Inflammatory macrophage (primary cell): ENCODE measurements at regions not wholly inside any gene's neighbourhood (a gene's known extent, or its start where the extent isn't known, plus 50 kb on each side); places are given as distances from the start of the nearest gene placed in this dataset.
"Not testable (repeated sequence)": the region's sequence is repeated elsewhere in the genome, so short reads cannot be mapped to it uniquely, and the experiment has no call there.

Source experiments
- DNase-seq, 2 donors: peaks; one replicate each; pipeline ENCODE4 v3.0.0-alpha.2; 2020 to 2022

DNA sequence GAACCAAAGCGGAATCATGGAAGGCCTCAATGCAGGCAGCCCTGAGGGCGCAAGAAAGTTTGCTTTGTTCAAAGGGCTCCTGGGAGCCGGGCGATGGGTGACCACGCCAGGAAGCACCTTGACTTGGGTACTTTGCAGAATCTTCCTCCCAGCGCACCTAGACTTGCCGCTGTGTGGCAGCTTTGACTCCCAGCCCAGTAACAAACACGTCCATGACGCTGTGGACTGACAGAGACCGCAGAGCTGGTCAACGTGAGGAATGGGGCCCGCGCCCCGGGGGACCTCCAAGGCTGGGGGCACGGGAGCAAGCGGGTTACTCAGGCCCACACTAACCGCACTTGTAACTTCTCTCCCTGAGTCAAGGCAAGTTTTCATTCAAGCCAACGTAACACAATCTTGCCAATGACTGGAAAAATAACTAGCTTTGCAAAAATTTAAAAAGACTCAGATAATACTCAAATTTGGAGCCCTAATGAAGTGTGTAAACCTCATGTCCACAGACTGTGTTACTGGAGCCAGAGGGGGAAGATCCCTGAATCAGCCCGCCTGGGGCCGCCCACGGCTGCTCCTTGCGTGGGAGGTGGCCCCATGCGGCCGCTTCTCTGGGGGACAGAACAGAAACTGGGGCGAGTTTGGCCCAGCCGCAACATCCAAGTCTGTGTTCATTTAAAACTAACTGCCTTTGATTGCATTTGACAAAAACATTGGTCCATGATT lies 130.8 kb downstream of the DNAJB6 start:
- no peak for DNase-seq

DNA sequence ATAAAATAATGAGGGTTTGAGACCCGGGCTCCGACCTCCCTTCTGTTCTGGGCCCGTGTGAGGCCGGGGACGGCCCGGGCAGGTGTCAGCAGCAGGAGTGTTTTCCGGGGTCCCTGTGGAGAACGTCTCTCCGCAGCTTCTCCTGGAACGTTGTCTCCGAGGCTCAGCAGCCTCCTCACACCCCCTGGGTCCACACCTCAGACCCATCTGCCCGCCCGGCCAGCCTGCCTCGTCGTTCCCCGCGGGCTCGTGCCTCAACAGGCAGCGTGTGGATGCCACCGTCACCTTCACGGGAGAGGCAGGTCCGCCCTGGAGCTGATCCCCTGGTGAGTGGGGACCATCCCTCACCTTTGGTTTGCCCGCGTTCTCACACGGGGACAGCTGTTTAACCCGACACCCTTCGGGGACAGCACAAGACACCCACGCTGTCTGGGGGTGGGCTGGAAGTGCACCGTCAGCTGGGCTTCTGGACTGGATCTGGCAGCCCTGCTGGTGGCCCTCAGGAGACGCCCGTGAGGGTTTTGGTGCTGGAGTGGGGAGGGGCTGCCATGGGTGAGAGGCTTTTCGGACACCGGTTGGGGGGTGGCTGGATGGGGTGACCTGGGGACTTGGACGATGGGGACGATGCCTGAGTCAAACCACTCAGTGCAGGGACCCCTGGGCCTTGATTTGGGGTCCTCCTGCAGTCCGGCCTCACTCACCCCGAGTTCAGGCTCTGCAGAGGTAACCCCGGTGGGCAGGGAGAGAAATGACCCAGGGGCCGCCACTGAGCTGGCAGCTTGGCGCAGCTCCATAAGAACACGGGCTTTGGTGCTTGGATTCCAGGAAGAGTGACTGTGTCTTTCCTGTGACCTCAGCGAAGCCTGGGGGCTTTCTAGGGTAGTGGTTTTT lies 131.7 kb downstream of the DNAJB6 start:
- no peak for DNase-seq

DNA sequence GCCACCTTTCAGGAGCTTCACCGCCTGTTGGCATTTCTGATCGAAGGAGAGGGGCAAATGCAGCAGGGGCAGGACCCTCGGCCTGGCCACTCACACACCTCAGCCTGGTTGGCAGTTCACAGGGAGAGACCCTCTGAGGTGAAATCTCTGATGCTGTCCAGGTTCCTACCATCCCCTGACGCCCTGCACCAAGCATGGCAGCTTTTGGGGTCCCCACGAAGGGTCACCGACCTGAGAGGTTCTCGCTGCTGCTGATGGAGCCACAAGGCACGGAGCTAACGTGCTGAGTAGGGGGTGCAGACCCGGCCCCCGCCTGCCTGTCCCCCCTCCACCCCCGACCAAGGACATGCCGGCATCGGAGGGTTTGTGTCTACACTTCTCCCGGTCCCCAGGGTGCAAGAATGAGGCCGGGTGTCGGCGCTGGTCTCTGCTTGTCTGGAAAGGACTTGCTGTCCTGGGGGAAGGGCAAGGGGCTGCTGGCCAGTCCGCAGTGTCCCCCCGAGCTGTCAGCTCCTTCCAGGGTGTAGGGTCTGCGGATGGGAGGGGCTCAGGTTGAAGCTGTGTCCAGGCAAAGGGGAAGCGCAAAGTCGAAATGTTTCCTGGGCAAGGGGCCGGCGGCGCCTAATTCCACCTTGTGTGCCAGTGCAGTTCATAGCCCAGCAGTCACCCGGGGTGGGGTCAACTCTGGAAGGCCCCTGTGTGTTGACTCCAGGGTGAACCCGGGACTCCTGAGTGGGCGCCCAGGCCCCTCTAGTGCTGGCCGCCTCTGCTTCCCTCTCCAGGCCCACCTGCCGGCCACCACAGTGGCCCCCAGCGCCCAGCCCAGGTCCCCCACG lies 132.6 kb downstream of the DNAJB6 start:
- DNase-seq = no peak

DNA sequence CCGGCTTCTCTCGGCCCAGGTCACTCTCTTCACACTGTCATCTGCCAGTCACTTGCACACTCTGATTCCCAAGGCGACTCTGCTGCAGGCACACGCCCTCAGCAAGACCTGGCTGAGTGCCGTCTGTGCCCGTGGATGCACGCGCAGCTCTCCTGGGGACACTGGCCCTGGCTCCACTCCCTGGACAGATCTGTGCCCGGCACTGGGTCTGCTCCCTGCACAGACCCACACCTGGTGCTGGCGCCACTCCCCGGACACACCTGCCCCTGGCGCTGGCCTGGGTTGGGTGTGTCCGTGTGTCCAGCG lies 133.2 kb downstream of the DNAJB6 start:
- no peak for DNase-seq

DNA sequence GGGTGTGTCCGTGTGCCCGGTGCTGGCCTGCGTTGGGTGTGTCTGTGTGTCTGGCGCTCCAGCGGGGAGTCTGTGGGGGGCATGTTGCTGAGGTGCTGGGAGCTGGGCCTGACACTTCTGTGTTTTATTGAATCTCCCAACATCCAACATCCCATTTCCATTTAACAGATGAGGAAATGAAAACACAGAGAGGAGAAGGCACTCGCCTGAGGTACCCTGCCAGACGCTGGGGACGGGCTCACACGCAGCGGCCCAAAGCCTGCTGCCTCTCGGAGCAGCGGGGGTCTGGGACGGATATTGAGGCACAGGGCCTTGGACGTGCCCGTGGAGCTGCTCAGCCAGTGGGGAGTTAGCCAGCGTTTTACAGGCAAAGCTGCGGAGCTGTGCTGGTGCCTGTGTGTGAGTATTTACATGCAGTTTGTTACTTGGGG lies 133.9 kb downstream of the DNAJB6 start:
- DNase-seq = no peak

DNA sequence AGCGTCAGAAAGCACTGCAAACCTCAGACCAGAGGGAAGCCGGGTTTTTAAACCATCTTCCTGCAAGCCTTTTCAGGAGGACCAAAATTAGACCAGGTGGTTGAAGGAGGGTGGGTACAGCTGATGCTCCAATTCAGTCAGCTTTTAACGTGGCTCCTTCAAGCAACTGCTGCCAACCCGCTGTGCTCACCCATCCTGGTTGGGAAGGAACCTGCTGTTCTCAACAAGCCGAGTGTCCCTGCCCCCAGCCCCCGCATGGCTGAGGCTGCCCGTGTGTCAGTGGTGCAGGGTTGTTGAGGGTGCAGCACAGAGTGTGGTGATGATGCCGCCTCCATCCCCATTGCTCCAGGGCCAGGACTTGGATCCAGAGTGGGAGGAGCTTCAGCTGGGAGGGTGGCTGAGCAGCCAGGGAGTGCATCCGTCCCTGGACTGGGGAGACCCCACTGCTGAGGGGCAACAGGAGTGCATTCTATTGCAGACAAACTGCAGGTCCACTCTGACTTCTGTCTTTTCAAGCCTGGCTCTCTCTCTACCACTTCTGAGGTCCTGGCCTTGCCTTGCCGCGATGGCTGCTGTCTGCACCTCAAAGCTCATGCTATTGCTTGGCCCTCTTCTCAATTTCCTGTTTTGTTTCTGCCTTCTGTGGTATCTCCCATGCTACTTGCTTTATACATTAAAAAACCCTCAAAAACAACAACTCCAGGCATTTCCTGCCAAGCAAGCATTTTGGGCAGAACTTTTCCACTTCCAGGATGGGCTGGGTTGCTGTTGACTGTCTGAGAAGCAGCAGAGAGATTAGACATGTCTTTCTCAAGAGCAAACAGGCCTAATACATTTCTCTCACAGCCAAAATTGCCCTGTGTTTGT lies 134.7 kb downstream of the DNAJB6 start:
- DNase-seq = no peak

DNA sequence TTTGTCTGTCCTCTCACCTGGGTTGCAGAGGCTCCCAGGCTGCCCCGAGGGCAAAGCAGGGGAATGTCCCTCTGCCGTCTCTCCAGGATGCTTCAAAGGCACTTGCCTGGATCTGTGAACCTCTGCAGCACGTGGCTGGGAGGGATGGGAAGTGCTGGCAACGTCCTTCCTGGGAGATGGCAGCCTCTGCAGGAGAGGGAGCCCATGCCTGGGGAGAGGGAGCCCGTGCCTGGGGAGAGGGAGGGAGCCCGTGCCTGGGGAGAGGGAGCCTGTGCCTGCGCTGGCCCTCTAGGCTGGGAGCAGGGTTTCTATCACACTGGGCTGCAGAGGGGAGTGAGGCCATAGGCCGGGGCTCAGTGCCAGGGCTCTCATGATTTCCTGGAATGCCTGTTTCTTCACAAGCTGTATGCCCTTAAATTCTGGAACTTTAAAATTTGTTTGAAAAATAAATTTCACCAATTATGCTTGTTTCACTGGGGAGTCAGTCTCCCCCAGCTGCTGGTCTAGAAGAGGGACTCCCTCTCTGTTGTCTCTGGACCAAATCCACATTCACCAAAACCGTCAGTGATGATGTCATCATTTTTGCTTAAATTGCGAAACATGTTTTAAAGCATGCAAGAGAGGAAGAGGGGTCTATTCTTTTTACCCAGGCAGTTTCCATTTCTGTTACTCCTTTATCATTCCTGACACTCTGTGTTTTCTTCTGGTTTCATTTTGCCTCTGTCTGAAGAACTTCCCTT lies 135.7 kb downstream of the DNAJB6 start:
- no peak for DNase-seq

DNA sequence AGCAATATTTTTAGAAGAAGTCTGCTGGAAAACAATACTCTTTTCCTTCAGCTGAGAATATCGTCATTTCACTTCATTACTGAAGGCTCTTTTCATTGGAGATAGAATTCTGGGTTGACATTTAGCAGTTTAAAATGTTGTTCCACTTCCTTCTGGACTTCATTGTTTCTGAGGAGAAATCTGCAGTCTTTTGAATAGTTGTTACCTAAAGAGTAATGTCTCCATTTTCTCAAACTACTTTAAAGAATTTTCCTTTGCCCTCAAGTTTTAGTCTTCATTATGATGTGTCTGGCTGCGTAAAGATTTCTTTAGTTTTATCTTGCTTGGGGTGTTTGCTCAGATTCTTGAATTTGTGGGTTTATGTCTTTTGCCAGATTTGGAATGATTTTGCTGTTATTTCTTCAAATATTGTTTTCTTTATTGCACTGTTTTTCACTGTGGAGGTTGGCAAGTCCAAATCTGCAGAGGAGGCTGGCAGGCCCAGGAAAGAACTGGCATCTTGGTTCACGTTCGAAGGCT lies 136.3 kb downstream of the DNAJB6 start:
- DNase-seq = no peak

DNA sequence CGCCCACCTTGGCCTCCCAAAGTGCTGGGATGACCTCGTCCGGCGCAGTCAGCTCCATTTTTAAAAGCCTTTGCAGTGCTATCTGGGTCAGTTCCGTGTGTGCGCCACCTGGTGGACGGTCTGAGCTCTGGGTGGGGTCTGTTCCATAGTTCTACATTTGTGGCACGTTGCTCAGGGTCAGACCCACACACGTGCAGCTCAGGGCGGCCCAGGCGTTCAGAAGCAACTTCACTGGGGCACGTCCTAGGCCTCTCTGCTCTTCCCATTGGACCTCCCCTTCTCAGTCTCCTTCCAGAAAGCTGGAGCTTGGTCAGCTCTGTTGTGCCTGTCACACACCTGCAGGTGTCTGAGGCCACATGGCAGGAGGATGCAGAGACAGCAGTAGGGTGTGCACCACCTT lies 137.9 kb downstream of the DNAJB6 start:
- peak in 1 of 2 donors; percentile 3 for DNase-seq

DNA sequence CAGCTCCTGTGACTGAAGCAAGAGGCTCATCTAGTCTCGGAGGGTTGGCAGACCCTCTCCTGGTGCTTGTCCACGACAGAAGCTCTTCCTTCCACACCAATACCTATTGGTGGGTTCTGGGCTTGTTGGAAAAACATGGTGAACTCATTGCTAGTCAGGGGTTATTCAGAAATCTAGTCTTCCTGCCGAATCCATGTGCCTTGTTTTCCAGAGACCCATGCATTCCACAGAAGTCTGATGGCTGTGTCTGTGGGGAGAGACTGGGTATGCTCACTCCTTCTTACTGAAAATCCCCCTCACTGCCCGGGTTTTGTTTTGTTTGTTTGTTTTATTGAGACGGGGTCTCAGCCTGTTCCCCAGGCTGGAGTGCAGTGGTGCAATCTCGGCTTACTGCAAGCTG lies 138.3 kb downstream of the DNAJB6 start:
- no peak for DNase-seq

DNA sequence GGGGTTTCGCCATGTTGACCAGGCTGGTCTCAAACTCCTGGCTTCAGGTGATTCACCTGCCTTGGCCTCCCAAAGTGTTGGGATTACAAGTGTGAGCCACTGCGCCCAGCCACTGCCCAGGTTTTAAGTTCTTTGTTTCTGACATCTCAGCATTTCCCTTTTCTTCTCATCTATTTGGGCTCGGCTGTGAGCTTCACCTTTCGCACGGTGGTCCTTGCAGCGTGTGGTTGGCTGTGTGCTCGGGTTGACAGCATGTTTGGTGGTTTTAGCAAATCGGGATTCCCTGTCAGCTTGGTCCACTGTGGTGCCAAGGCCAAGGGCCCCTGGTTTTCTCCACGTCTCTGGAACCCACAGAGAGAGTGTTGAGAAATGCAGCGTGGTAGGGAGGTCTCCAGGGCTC lies 138.8 kb downstream of the DNAJB6 start:
- no peak for DNase-seq

DNA sequence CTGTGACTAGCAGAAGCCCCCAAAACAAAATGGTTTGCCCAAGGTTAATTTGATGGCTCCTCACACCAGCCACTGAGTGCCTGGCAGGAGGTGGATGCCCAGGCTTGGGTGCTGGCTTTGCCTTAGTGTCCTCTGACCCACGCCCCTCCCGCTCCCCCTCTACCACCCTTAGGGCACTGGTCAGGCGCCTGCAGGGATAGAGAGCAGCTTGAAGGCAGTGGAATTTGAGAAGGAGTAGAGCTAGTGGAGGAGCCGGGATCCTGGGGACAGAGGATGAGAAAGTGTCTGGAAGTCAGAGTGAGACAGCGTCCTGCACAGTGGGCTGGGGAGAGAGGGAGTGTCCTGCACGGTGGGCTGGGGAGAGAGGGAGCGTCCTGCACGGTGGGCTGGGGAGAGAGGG lies 139.4 kb downstream of the DNAJB6 start:
- DNase-seq = no peak

DNA sequence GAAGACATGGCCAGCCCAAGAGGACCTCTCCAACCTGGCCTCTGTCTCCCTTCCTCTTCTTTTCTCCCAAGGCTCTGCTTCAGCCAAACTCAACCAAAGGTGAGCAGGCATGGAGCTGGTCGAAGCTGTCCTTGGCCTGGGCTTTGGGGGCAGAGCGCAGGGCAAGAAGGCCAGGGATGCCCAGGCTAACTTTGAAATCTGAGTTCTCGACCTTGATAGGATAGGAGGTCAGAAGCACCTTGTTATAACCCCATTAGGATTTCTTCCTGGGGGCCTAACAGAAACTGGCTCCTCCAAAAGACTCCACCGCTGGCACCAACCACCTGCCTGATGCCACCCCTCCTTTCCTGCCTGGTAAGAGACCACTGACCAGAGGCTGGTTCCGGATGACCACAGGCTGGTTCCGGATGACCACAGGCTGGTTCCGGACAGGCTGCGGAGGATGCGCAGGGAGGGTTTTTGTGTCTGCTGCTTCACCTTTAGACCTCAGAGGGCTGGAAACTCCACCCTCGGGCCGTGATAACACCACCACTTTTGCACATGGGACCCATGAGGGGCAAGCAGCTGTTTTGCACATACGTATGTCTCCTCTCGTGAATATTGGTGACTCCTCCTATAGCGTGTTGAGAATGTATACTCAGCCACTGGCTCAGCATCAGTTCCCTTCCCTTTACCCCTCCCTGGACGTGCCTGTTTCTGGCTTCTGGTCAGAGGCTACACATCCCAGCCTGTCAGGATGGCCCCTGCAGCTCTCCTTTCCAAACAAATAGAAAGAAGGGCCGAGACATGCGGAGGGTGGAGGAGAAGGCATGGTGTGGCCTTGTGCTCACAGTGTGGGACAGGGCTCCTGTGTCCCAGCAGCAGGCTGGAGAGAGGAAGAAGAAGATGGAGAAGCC lies 140.1 kb downstream of the DNAJB6 start:
- DNase-seq = no peak

DNA sequence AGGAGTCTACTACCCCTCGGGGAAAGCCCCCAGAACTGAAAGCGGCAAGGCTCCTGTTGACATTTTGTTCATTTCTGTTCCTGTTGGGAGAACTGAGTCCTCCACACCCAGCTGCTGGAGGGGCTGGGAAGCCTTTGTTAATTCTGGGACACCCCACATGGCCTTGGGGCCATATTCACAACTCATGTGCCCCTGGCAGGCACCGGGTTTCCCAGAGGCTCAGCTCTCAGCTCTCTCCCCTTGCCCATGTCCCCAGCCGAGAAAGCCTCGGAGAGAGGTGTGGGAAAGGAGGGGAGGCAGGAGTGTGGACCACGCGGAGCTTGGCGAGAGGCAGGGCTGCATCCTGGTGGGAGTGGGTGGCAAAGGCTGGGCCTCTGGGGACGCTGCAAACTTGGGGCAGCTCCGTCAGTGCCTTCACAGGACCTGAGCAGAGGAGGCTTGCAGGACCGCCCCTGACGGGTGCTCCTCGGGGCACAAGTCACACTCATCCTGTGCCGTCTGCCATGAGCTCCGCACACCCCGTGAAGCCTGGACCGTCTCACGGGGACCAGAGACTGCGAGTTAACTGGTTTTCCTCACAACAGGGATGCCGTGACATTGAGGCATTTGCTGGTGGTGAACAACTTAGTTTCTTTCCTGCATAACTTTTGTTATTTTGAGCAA lies 140.9 kb downstream of the DNAJB6 start:
- DNase-seq = no peak

DNA sequence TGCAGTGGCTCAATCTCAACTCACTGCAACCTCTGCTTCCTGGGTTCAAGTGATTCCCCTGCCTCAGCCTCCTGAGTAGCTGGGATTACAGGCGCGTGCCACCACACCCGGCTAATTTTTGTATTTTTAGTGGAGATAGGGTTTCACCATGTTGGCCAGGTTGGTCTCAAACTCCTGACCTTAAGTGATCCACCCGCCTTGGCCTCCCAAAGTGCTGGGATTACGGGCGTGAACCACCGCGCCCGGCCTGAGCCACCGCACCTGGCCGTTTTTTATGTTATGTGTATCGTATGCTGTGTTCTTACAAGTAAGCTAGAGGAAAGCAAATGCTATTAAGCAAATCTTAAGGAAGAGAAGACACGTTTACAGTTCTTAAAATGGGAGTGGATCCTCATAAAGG lies 141.8 kb downstream of the DNAJB6 start:
- DNase-seq = not testable (repeated sequence)

DNA sequence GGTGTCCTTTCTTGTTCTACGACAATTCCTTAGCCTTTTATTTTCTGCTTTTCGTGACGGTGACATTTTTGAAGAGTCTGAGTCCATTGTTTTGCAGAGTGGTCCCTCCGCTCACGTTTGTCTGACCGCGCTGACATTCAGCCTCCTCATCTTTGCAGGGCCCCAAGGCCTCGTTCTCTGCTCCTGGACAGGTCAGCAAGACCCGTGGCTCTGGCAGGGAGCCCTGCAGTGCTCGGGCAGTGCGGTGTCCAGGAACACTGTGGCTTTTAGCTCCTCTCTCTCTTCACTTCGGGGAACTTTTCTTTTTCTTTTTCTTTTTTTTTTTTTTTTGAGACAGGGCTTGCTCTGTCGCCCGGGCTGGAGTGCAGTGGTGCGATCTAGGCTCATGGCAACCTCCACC lies 142.5 kb downstream of the DNAJB6 start:
- DNase-seq = no peak

DNA sequence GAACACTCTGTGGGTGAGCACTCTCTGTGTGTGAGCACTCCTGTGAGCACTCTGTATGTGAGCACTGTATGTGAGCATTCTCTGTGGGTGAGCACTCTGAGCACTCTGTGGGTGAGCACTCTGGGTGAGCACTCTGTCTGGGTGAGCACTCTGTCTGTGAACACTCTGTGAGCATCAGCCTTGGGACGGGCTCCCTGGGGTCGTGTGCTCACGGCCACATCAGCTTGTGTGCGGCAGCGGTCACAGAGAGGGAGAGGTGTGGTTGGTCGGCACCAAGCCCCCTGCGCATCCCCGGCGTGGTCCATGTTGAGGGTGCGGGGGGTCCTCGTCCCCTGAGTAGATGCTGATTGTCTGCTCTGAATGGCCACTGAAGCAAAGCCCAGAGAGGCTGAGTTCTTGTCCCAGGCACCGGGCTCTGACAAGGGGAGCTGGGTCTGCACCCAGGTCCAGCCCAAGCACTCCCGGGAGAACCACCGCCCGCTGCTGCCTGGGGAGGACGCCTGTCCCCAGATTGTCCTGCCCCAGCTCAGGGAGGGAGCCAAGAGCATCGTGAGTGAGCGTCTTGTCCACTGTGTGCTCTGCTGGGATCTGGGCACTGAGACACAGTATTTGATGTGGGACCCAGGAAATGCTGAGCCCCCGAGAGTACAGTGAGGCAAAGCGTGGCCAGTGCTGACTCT lies 143.7 kb downstream of the DNAJB6 start:
- DNase-seq = no peak

DNA sequence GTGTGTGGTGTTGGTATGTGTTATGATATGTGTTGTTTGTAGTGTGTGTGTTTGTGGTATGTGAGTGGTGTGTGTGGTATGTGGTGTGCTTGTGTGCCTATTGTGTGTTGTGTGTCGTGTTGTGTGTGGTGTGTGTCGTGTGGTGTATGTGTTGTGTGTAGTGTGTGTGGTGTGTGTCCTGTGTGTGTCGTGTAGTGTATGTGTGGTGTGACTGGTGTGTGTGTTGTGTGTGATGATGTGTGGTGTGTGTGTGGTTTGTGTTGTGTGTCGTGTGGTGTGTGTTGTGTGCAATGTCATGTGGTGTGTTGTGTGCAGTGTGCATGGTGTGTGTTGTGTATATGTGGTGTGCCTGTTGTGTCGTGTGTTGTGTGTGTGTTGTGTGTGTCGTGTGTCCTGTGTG lies 144.6 kb downstream of the DNAJB6 start:
- DNase-seq = no peak

DNA sequence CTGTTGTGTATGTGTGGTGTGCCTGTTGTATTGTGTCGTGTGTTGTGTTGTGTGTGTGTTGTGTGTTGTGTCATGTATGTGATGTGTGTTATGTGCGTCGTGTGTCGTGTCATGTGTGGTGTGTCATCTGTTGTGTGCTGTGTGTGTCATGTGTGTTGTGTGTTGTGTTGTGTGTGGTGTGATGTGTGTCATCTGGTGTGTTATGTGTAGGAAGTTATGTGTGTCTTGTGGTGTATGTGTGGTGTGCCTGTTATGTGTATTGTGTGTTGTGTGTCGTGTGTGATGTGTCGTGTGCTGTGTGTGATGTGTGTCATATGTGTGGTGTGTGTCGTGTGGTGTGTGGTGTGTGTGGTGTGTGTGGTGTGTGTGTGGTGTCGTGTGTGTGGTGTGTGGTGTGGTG lies 145.2 kb downstream of the DNAJB6 start:
- no peak for DNase-seq
